Nephron (organoid): ENCODE measurements at regions not wholly inside any gene's neighbourhood (a gene's known extent, or its start where the extent isn't known, plus 50 kb on each side); places are given as distances from the start of the nearest gene placed in this dataset.

ENCODE experiments used
- H3K27ac Mint-ChIP-seq, 3 experiments: 2 replicates each; pipeline ENCODE4 v1.8.0; 2020; ENCODE audit warnings: mixed read lengths in 3 of 3, mild to moderate bottlenecking in 2 of 3, moderate library complexity in 1 of 3
- H3K27me3 Mint-ChIP-seq: 2 replicates; pipeline ENCODE4 v1.8.0; 2021; ENCODE audit warnings: low read depth, mild to moderate bottlenecking, moderate library complexity, mixed read lengths
- H3K36me3 Mint-ChIP-seq: 2 replicates; pipeline ENCODE4 v1.8.0; 2020; ENCODE audit warnings: low read depth, mixed read lengths
- H3K4me1 Mint-ChIP-seq: 2 replicates; pipeline ENCODE4 v1.8.0; 2020; ENCODE audit warnings: mixed read lengths
- H3K4me3 Mint-ChIP-seq, 3 experiments: 2 replicates each; pipeline ENCODE4 v1.8.0; 2020; ENCODE audit warnings: mild to moderate bottlenecking in 3 of 3, mixed read lengths in 3 of 3, moderate library complexity in 2 of 3
- H3K9me3 Mint-ChIP-seq: 2 replicates; pipeline ENCODE4 v1.8.0; 2020; ENCODE audit warnings: mixed read lengths
- TF ChIP-seq, protein P1 (sequence below), 3 experiments: fragments of 200-600 bp; sonication (generic); IDR thresholded peaks; one replicate each; pipeline ENCODE4 v1.5.0; 2021; ENCODE audit warnings: antibody characterized with exemption in 3 of 3; ENCODE audit not compliant: unreplicated experiment in 3 of 3

- TF ChIP-seq, protein P1, sequence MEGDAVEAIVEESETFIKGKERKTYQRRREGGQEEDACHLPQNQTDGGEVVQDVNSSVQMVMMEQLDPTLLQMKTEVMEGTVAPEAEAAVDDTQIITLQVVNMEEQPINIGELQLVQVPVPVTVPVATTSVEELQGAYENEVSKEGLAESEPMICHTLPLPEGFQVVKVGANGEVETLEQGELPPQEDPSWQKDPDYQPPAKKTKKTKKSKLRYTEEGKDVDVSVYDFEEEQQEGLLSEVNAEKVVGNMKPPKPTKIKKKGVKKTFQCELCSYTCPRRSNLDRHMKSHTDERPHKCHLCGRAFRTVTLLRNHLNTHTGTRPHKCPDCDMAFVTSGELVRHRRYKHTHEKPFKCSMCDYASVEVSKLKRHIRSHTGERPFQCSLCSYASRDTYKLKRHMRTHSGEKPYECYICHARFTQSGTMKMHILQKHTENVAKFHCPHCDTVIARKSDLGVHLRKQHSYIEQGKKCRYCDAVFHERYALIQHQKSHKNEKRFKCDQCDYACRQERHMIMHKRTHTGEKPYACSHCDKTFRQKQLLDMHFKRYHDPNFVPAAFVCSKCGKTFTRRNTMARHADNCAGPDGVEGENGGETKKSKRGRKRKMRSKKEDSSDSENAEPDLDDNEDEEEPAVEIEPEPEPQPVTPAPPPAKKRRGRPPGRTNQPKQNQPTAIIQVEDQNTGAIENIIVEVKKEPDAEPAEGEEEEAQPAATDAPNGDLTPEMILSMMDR (IDR thresholded peaks at IDR 0.05; ENCODE audit: unreplicated experiment in 3 of 3) = no peak
- no peaks in the 10 kb centered on the region for H3K36me3 Mint-ChIP-seq
- H3K9me3 Mint-ChIP-seq = no peaks in the 10 kb centered on the region
- H3K27ac Mint-ChIP-seq = no peak overlapping the region
- peaks cover 3% of the 10 kb centered on the region for H3K27me3 Mint-ChIP-seq
- H3K4me1 Mint-ChIP-seq = no peaks in the 10 kb centered on the region
- H3K4me3 Mint-ChIP-seq = no peak overlapping the region
These were observed 90.6 kb downstream of the FBXO4 start for GRCh38 chr5:42015681-42016080.

DNA sequence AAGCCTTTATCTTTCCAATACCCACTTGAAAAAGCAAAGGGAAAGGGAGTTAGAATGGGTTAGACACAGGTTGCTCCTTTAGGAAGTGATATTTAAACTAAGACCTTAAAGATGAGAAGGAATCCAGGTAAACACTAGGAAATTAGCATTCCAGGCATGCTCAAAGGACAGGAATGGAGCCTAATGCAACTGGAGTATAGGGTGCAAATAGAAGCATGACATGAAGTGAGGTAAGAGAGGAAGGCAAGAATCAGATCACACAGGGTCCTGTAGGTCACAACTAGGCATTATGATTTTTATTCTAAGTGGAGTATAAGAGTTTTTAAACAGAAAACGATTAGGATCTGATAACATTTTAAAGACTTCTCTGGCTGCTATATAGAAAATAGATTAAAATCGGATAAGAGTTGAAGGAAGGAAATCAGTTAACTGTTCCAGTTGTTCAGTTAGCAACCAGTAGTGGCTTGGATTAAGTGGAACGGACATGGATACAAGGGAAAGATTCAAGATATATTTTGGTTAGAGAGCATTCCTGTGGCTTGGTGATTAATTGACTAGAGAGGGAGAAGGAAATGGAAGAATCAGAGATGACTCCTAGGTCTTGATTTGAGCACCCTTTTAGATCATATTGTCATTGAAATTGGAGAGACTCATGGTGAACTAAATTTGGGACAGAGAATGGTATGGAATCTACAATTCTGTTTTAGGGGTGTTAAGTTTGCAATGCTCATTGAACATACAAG, 95.9 kb downstream of the FBXO4 start:
- no peaks in the 10 kb centered on the region for H3K4me1 Mint-ChIP-seq
- no peak overlapping the region for H3K4me3 Mint-ChIP-seq
- H3K27ac Mint-ChIP-seq = no peak overlapping the region
- H3K36me3 Mint-ChIP-seq = no peaks in the 10 kb centered on the region
- H3K27me3 Mint-ChIP-seq = no peaks in the 10 kb centered on the region
- TF ChIP-seq, protein P1 (IDR thresholded peaks at IDR 0.05; ENCODE audit: unreplicated experiment in 3 of 3) = no peak
- peaks cover 4% of the 10 kb centered on the region for H3K9me3 Mint-ChIP-seq

- no peaks in the 10 kb centered on the region for H3K36me3 Mint-ChIP-seq
- H3K4me1 Mint-ChIP-seq = no peaks in the 10 kb centered on the region
- H3K4me3 Mint-ChIP-seq = no peak overlapping the region
- H3K27ac Mint-ChIP-seq = no peak overlapping the region
- no peaks in the 10 kb centered on the region for H3K27me3 Mint-ChIP-seq
- TF ChIP-seq, protein P1 (IDR thresholded peaks at IDR 0.05; ENCODE audit: unreplicated experiment in 3 of 3) = no peak
- H3K9me3 Mint-ChIP-seq = peaks cover 5% of the 10 kb centered on the region
These were observed 96.8 kb downstream of the FBXO4 start for GRCh38 chr5:42021923-42022322.

GRCh38 chr5:42022383-42022972, 97.4 kb downstream of the FBXO4 start:
- Mint-ChIP-seq H3K9me3 (peaks cover 5% of the 10 kb centered on the region), H3K27ac (no peak overlapping the region), H3K4me3 (no peak overlapping the region), H3K36me3 (no peaks in the 10 kb centered on the region), H3K27me3 (no peaks in the 10 kb centered on the region), H3K4me1 (no peaks in the 10 kb centered on the region)
- TF ChIP-seq, protein P1 (IDR thresholded peaks at IDR 0.05; ENCODE audit: unreplicated experiment in 3 of 3) = no peak

DNA sequence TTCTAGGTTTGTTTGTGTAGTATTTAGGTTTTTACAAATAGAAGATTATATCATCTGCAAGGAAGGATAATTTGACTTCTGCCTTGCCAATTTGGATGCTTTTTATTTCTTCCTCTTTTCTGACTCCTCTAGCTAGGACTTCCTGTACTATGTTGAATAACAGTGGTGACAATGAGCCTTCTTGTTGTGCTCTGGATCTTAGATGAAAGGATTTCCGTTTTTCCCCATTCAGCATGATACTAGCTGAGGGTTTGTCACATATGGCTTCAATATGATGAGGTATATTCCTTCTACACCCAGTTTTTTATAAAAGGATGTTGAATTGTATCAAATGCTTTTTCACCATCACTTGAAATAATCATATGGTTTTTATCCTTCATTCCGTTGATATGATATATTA, 101.4 kb downstream of the FBXO4 start:
- no peaks in the 10 kb centered on the region for H3K27me3 Mint-ChIP-seq
- no peak overlapping the region for H3K4me3 Mint-ChIP-seq
- no peaks in the 10 kb centered on the region for H3K36me3 Mint-ChIP-seq
- H3K4me1 Mint-ChIP-seq = no peaks in the 10 kb centered on the region
- no peak overlapping the region for H3K27ac Mint-ChIP-seq
- TF ChIP-seq, protein P1 (IDR thresholded peaks at IDR 0.05; ENCODE audit: unreplicated experiment in 3 of 3) = no peak
- H3K9me3 Mint-ChIP-seq = peaks cover 5% of the 10 kb centered on the region

DNA sequence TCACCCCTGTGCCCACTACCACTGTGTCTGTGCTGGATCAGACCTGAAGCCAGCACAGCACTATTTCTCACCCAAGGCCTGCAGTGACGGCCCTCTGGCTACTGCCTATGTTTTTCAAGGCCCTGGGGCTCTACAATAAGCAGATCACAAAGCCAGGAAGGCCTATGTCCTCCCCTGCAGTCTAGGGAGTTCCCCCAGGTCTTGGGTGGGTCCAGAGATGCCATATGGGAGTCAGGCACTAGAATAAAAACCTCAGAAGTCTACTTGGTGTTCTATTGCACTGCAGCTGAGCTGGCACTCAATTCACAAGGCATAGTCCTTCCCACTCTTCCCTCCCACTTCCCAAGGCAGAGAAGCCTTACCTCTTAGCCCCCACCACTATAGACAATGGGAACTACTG, 107.1 kb downstream of the FBXO4 start:
- Mint-ChIP-seq H3K4me1 (no peaks in the 10 kb centered on the region), H3K4me3 (no peak overlapping the region), H3K27ac (no peak overlapping the region), H3K36me3 (no peaks in the 10 kb centered on the region), H3K27me3 (peaks cover 4% of the 10 kb centered on the region), H3K9me3 (peaks cover 2% of the 10 kb centered on the region)
- TF ChIP-seq, protein P1 (IDR thresholded peaks at IDR 0.05; ENCODE audit: unreplicated experiment in 3 of 3) = no peak
